ENCODE measurements at regions not wholly inside any gene's neighbourhood (a gene's known extent, or its start where the extent isn't known, plus 50 kb on each side); places are given as distances from the start of the nearest gene placed in this dataset.

DNA sequence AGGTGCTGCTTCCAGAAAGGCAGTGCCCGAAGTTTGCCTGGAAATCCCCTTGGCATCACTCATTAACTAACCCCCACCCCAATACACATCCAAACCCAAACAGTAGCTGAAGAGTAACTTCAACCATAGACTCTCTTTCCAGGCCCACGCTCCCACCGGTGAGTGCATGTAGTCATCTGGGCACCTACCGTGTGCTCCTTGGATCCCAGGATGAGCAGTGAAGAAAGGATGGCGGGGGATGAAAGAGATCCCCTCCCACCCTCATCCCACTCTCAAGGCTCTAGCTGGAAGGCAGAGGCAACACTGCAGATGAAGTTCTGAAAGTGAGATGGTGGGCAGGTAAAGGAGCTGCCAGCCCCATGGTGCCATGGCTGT is 305.0 kb downstream of the SOX9 start:
- DNase-seq (ENCODE audit: low spot score): no peak

DNA sequence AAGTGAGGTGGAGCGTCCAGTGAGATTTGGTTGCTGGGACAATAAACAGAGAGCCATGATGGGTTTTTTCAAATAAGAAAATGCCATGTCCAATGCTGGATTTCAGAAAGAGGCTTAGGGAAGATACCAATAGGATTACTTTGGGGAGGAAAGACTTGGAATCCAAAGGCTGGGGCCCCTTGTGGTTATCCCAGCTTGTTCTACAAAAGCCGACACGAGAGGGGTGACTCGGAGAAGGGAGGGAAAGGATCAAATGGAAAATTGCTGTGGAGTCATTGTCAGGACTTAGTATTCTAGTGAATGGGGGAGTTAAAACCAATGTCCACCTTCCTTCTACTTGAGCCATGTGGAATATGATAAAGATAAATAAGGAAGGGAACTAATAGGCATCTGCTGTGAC is 305.5 kb downstream of the SOX9 start:
- DNase-seq (ENCODE audit: low spot score): no peak

DNA sequence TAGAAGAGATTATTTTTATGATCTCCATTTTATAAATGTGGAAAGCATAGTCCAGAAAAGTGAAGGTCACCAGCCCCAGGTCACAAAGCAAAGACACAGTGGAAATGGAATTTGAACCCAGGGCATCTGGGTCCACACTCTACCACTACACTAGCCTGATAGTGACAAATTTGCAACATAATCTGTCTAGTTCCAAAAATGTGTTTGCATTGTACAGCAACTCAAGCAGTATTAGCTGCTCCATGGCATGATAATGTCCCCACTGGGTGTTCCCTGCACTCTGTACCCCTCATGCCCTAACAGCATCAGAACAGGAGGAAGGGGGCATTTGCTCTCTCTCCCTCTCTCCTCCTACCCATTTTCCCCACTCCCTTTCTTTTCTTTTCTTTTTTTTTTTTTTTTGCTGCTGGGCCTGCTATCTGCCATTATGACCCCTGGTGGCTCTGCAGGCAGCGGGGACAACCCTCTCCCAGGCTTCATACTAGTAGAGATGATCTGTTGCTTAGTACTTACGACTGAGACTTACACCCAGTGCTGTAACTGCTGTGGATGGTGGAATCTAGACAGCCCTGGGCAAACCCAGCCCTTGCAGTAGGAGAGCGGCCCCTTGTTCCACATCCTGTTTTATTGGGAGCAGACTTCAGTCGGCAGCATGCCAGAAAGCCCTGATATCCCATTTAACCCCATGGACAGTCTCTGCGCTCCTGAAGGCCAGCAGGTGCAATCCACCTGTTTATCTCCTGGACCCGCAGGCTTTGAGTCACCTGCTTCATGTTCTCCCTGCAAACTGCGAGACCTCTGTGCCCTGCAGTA is 306.3 kb downstream of the SOX9 start:
- DNase-seq (ENCODE audit: low spot score): no peak

DNA sequence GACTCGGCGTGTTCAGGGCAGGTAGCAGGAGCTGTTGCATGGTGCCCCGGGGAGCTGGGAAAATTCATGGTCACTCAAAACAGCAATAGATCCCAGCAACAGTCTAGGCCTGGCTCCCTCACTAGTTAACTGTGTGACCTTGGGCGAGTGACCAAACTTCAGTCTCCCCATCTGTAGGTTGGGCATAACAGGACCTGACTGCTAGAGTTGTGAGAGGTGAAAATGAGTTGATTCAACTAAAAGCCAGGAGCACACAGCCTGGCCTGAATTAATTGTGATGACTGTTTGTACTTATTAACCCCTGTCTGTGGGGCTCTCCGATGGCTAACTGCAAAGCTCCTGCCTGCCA is 306.9 kb downstream of the SOX9 start:
- no peak for DNase-seq (ENCODE audit: low spot score)

DNA sequence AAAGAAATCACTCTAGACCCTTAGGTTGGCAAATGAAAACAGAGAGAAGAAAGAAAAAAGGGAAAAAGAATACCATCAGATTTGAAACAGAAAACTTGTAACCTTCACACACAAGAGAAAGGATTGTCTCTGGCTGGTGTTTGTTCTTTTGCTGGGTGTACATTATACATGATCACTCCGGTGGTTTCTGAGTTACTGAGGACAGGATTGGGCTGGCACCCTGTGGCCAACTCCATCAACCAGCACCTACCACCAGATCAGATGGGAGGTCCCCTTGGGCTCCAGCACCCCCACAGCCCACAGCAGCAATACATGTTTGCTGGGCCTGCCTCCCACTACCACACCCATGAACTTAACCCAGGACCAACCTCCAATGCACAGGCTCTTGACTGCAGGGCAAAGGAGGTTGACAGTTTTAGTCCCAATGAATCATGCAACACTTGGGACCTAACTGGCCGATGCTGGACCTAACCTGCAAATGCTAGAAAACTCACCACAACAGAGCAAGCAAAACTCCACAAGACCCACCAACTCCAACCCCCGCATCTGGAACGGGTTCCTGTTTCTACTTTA is 308.3 kb downstream of the SOX9 start:
- DNase-seq (ENCODE audit: low spot score): no peak

DNA sequence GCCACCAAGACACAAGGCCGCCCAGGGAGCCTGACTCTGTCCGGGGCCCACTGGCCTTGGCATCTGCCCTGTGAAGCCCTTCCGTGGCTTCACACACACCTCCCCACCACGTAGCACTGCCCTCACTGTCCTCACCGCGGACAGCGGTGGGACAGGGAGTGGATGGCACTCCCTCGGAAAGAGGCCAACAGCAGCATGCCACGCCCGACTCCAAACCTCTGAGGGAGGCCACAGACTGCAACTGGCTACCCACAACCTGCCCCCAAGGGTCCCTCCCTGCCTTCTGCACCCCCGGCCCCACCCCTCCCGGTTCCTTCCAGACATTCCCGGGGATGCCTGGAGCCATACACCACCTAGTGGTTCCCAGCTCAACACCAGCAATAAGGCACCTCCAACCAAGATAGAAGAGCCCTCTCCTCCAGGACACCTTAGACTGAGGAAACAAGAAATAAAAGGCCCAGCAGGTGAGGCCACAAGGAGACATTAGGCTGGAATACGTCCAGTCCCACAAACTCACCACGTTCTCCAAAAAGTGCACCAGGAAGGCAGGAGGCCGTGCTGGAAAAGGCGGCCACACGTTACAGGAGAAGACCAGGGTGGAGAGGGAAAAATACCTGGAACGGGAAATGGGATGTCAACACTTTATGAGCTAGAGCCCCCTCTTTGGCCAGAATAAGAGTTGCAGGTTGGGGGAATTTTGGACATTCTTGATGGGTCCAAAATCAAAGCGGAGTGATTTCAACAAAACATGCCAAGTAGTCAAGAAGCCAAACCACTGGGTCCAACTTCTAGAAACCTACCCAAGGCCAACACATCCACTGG is 310.0 kb downstream of the SOX9 start:
- DNase-seq (ENCODE audit: low spot score): no peak

DNA sequence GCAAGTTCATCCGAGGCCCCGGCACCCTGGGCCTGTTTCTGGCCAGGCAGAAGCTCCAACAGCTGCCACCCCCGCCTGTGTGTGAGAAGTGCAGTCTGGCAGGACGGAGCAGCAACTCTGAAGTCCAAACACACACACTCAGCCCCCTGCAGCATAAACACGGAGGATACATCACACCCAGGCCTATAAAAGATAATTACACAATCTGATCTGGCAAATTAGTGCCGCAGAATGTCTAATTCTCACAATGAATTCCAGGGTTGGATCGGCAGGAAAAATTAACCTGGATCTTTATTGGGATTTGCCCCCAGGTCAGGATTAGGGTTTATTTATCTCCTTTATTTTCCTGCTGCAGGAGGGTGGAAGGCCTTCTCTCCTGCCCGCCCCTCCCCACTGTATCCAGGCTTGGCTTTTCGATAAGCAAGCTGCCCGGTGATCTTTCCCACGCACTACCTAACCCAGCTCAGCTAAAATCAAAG is 311.4 kb downstream of the SOX9 start:
- DNase-seq (ENCODE audit: low spot score): no peak

DNA sequence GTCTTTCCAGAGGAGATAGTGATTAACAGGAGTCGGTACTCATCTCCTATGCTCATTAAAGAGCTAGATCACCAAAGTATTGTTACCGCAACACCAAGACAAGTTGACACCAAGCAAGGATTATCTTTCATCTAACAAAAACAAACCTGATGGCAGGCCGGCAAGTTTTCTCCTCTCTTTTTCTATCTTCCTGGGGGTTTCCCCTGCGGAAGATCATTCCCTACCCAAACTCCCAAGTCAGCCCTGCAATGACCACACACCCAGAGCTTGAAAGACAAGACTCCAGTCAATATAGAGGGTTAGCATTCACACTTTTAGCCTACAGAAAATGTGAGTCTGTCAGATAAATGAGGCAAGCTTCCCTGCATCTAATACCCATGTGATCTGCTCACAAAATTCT is 312.1 kb downstream of the SOX9 start:
- DNase-seq (ENCODE audit: low spot score): no peak

DNA sequence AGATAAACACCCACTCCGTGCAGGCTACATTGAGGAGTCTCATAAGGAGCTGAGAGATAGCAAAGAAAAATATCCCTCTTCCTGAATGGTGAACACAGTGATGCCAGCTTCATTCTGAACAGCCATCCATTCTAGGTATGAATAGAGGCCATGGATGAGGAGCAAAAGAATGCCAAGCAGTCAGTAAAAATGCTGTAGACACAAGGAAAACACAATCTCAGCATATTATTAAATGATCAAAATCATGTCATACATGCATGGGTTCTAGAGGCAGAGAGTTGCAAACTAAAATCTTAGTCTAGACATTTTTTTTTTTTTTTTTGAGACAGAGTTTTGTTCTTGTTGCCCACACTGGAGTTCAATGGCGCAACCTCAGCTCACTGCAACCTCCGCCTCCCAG is 313.0 kb downstream of the SOX9 start:
- no peak for DNase-seq (ENCODE audit: low spot score)

DNA sequence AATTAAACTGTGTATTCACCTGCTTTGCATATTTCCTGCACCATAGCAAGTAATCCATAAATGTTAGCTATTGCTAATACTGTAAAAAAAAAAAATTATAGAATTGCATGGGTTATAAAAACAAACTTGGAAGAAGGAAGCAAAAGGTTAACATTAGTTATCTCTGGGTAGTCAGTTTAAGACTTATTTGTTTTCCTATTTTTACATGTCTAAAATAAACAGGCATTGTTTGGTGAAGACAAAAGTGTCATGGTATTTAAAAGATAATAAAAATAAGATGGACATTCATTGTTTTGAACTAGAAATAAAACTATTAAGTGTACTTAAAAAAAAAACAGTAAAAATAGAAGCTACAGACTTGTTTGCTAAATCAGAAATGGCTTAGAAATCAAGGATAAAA is 313.8 kb downstream of the SOX9 start:
- no peak for DNase-seq (ENCODE audit: low spot score)

DNA sequence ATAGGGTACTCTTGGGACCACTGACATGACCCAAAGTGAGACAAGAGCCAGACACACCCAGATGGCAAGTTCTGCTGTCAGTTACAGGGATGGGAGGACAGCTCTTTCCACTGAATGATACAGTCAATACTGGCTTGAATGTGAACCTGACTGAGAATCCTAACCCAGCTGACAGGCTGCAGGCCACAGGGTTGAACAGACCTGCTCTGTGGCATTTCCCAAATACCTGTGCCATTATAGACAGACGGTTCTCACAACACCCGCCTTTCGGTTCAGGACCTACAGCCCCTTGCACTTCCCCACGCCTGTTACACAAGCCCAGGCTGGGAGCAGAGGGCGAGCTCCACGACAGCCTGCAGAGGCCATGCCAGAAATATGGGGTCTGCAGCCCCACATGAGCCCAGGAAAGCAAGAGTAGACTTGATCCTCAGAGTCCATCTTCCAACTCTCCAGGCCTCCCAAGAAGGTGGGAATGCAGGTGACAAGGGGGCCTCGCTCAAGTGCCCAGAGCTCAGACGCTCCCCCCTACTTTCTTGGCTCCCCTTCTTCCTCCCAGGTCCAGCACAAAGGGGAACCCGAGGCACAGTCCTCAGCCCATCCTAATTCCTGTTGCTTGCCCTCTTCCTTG is 314.3 kb downstream of the SOX9 start:
- DNase-seq (ENCODE audit: low spot score): no peak

DNA sequence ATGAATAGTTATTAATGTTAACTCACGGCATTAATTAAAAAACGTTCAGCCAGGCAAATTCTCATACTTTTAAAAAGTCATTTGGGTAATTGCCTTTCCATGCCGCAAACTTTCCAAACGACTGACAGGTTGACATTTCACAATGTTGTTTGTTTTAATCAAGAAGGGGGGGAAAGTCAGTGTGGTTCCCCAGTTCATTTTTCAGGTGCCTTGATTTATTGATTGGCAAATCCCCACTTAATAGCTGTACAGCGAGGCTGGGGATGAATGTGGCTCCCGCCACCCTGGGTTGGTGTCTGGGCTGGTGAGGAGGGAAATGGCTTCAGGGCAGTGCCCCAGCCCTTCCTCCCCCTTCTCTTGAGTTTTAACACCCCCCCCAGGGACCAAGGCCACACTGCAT is 318.0 kb downstream of the SOX9 start:
- no peak for DNase-seq (ENCODE audit: low spot score)

DNA sequence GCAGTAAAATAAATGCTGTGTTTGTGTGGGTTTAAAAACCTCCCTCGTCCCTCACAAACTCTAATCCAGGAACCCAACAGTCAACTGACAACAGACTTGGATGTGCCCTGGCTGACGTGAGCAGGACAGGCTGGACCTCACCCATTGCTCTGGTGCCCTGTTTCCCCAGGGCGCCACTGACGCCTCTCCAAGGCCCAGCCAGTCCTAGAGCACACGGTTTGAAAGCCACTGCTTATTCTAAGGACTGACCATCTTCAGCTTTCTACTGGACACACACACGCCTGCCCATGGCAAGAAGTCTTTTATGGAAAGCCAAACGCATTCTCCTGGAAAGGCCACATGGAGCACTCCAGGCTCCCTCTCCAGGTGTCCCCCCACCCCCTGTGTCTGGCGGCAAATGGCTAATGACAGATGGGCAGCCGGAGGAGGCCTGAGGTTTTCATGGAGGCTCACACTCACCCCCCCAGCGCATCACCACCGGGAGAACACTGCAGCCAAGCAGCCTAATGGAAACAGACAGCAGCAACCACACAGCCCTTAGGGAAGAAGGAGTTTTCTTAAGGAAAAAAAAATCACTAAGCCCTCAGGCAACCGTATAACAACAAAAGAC is 319.2 kb downstream of the SOX9 start:
- no peak for DNase-seq (ENCODE audit: low spot score)

DNA sequence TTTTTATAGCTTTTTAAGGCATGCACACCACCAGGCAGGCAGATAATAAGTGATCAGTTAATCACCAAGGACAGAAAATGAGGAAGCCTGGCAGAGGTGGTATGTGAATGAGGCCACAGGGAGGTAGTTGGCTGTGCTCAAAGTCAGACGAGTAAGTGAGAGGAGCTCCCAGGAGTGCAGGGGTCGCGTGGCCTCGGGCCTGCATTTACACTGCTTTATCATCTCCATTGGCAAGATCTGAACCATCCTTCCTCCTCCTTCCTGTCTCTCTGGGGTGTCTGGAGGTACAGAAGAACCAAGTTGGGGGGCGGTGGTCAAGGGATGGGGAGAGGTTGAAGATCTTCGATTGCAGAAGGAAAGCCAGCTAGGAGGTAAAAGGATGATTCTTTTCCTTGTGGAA is 320.1 kb downstream of the SOX9 start:
- DNase-seq (ENCODE audit: low spot score): no peak

DNA sequence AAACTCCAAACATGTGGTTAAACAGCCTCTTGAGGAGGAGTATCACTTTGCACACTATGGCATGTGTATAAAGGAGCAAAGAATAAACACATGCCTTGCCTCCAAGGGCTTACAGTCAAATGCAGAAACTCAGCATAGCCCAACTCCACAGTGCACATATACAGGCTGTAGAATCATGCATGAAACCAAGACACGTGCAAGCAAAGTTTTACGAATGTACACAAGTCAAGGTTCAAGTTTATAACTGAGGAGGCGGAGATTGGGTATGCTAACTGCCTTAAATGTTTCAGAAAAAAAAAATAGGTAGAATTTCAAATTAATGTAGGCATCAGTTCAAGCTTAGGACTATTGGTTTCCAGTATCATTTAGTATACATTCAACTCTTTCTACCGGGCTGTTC is 321.1 kb downstream of the SOX9 start:
- no peak for DNase-seq (ENCODE audit: low spot score)

DNA sequence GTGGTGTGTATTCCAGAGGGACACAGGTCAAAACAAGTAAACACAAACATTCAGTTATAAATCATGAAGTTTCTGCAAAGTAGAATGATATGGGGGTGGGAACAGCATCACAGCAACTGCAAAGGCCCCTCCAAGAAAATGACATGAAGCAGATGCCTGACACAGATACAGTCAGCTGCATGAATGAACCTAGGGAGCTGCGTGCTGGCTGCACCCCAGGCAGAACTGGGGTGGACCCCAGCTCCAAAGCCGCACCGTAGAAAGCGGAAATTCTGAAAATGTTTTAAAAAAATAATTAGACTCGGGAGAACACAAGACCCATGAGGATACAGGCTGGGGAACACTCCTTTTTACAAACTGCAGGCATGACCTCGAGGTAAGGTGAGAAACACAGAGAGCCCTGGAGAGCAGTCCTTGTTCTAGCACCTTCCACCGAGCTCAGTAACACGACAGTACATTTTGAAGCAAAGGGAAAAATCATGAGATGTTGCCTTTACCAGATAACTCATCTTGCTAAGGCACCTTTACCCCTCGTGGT is 323.8 kb downstream of the SOX9 start:
- DNase-seq (ENCODE audit: low spot score): no peak

DNA sequence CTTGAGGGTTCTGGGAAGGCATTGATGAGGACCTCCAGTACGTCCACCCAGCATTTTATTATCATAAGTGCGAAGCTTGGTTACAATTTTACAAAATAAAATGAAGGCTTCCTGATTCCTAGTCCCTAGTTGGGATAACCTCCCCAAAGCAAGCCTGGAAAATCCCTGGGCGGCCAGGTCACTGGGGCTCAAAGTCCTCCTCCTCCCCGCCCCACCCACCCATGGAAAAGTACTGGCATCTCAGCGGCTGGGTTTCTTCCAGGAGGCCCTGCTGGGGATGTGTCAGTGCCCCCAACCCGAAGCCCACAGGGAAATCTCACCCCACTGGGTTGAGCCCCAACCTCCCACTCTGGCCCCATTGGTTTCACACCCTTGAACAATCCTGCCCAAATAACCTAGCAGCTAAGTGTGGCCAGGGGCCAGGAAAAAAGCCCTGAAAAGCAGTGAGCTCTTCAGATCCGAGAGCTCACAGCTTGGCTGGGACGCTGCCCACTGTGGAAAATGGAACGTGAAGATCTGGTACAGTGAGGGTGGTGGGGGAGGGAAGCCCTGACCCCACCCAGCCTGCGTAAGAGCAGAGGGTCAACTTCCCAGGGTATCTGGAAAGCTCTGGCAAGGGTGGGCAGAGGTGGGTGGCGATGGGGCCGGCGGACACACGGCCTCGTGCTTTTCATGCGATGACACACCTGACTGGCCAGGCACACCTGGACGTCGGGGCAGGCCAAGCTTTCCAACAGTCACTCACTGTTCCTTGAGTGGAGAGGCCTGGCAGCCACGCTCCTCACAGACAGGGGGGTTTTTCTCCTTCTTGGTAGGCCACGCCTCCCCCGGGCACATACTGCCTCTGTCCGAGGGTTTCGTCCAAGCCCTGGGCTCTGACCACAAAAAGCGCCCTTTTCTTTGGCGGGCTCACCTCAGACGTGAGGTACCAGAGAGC is 324.5 kb downstream of the SOX9 start:
- no peak for DNase-seq (ENCODE audit: low spot score)

DNA sequence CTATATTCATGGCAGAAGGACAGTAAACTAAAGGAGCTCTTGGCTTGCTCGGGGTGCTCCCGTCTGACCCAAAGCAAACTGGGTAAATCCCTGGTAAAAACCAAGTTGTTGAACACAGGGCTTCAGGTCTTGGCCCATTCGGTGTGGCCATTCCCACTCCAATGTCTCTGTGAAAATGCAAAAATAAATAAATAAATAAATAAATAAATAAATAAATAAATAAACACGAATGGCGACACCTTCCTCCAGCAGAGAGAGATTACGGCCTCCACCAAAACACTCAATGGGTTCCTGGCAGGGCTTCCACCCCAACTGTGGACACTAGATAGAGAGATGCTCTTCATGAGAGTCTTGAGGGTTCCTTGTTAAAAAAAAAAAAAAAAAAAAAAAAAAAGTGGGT is 325.3 kb downstream of the SOX9 start:
- DNase-seq (ENCODE audit: low spot score): no peak

DNA sequence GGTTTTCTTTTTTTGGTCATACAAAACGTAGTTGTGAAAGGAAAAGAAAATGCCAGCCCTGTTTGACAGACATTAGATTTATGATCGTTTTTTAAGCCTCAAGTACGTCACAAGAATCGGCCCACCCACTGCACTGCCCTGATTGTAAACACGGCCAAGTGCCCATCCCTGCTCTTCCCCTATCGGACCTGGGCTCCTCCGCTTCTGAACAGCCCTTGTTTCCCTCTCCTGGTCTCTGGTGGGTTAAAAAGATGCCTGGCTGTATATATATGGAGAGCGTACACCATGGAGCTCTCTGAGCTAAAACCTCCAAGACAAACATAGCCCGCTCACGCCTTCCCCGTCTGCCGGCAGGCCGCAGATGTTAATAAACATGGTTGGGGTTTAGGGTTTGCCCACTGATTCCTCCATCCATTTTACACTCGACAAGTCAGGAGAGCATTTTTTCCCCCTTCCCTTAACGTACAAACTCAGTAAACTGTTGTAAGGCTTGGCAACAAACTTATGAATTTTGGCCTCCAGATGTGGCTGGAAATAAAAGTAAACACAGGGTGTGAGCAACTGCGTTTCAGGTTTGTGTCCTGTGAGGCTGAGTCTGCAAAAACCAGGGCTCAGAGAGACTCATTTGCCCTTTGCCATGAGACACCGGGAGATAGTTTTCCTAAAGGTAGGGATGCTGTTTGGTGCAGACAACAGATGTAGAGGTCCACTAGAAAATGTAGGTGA is 325.9 kb downstream of the SOX9 start:
- no peak for DNase-seq (ENCODE audit: low spot score)

DNA sequence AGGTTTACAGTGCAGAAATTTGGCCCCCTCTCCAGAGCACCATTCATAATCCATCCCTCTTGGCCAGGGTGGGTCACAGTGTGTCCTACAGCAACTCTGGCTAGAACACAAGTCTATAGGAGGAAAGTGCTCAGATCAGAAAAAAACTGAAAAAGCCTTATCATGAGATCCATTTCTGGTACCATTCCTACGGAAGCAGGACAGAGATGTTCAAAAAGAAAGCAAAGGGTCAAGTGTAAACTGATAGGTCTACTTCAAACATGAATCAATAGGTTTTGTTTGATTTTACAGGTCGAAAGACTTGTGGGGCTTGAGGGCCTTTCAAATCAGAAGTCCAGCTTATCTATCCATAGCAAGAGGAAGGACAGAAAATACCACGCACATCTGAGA is 326.4 kb downstream of the SOX9 start:
- DNase-seq (ENCODE audit: low spot score): no peak

Data from CD4-positive, alpha-beta T cell treated with Interleukin-6 at 100 ng/mL for 8 hours (primary cell).